Kidney epithelial cell (primary cell): ENCODE measurements at regions not wholly inside any gene's neighbourhood (a gene's known extent, or its start where the extent isn't known, plus 50 kb on each side); places are given as distances from the start of the nearest gene placed in this dataset.

ENCODE experiments used
- DNase-seq: peaks from one replicate; pipeline ENCODE4 v3.0.0-alpha.2; 2010; ENCODE audit warnings: low read depth
- H3K27me3 ChIP-seq: 2 replicates; pipeline ENCODE4 v1.6.0; 2011; ENCODE audit warnings: low read length; ENCODE audit not compliant: control insufficient read depth, insufficient read depth
- H3K36me3 ChIP-seq: 2 replicates; pipeline ENCODE4 v1.5.1; 2011; ENCODE audit warnings: low read length; ENCODE audit not compliant: control insufficient read depth, insufficient read depth
- H3K4me3 ChIP-seq: 2 replicates; pipeline ENCODE4 v1.5.1; 2011; ENCODE audit warnings: low read depth, mild to moderate bottlenecking, control low read depth, low read length
- CTCF ChIP-seq: IDR thresholded peaks from 2 replicates; pipeline ENCODE4 v1.5.1; 2011; ENCODE audit warnings: mild to moderate bottlenecking, moderate library complexity, low read length, control low read depth, inconsistent platforms; ENCODE audit not compliant: insufficient read depth, poor library complexity, severe bottlenecking

GRCh38 chr5:14011089-14012020 lies 66.9 kb upstream of the DNAH5 start:
- H3K27me3 ChIP-seq: no peaks in the 10 kb centered on the region
- peak overlapping the region; percentile 48 for H3K4me3 ChIP-seq
- H3K36me3 ChIP-seq: no peaks in the 10 kb centered on the region
- no peak for TF ChIP-seq CTCF
- peak; percentile 67 for DNase-seq

GRCh38 chr5:14009575-14009974 lies 65.1 kb upstream of the DNAH5 start:
- DNase-seq: no peak
- no peak for TF ChIP-seq CTCF
- no peak overlapping the region for H3K4me3 ChIP-seq
- H3K36me3 ChIP-seq: no peaks in the 10 kb centered on the region
- H3K27me3 ChIP-seq: no peaks in the 10 kb centered on the region

GRCh38 chr5:14008819-14009311 lies 64.4 kb upstream of the DNAH5 start:
- Histone ChIP-seq H3K4me3 (no peak overlapping the region), H3K36me3 (no peaks in the 10 kb centered on the region), H3K27me3 (no peaks in the 10 kb centered on the region)
- DNase-seq: no peak
- no peak for TF ChIP-seq CTCF

- no peak for DNase-seq
- no peak for TF ChIP-seq CTCF
- no peaks in the 10 kb centered on the region for H3K36me3 ChIP-seq
- H3K27me3 ChIP-seq: no peaks in the 10 kb centered on the region
- no peak overlapping the region for H3K4me3 ChIP-seq
Measured at GRCh38 chr5:14006823-14007520, 62.5 kb upstream of the DNAH5 start.

- H3K4me3 ChIP-seq: no peak overlapping the region
- no peak for DNase-seq
- no peak for TF ChIP-seq CTCF
- H3K27me3 ChIP-seq: no peaks in the 10 kb centered on the region
- H3K36me3 ChIP-seq: no peaks in the 10 kb centered on the region
Measured at GRCh38 chr5:14004598-14005394, 60.3 kb upstream of the DNAH5 start.
